Stimulated activated CD4-positive, alpha-beta T cell treated with anti-CD3 and anti-CD28 coated beads, Interleukin-2, amount 100 ng/mL, for 48 hours (primary cell): ENCODE measurements at regions not wholly inside any gene's neighbourhood (a gene's known extent, or its start where the extent isn't known, plus 50 kb on each side); places are given as distances from the start of the nearest gene placed in this dataset.
"Not testable (repeated sequence)": the region's sequence is repeated elsewhere in the genome, so short reads cannot be mapped to it uniquely, and the experiment has no call there.

Experiments
- DNase-seq, 2 donors: peaks; one replicate each; pipeline ENCODE4 v3.0.0-alpha.2; 2020

GRCh38 chr15:57767481-57767880 lies 61.0 kb downstream of the POLR2M start:
- DNase-seq: no peak

GRCh38 chr15:57769266-57769665 lies 62.8 kb downstream of the POLR2M start:
- no peak for DNase-seq

- DNase-seq: no peak
These were observed 64.0 kb downstream of the POLR2M start for GRCh38 chr15:57770495-57770894.

GRCh38 chr15:57772223-57772957 lies 65.9 kb downstream of the POLR2M start:
- no peak for DNase-seq

GRCh38 chr15:57773051-57773450 lies 66.5 kb downstream of the POLR2M start:
- no peak for DNase-seq

GRCh38 chr15:57777003-57777402 lies 70.5 kb downstream of the POLR2M start:
- no peak for DNase-seq

- no peak for DNase-seq
These were observed 74.0 kb downstream of the POLR2M start for GRCh38 chr15:57780471-57780870.

- no peak for DNase-seq
These were observed 76.2 kb downstream of the POLR2M start for GRCh38 chr15:57782731-57783130.

- no peak for DNase-seq
These were observed 77.6 kb downstream of the POLR2M start for GRCh38 chr15:57784081-57784511.

GRCh38 chr15:57785039-57785438 lies 78.5 kb downstream of the POLR2M start:
- DNase-seq: no peak

- no peak for DNase-seq
These were observed 79.4 kb downstream of the POLR2M start for GRCh38 chr15:57785959-57786358.

GRCh38 chr15:57789225-57789624 lies 82.7 kb downstream of the POLR2M start:
- DNase-seq: no peak

GRCh38 chr15:57792724-57793449 lies 86.4 kb downstream of the POLR2M start:
- no peak for DNase-seq

- no peak for DNase-seq
These were observed 88.7 kb downstream of the POLR2M start for GRCh38 chr15:57795261-57795660.

GRCh38 chr15:57796146-57796545 lies 89.6 kb downstream of the POLR2M start:
- DNase-seq: no peak

GRCh38 chr15:57797110-57797509 lies 90.6 kb downstream of the POLR2M start:
- no peak for DNase-seq

GRCh38 chr15:57797568-57798267 lies 91.2 kb downstream of the POLR2M start:
- no peak for DNase-seq

- DNase-seq: no peak
These were observed 99.5 kb downstream of the POLR2M start for GRCh38 chr15:57806003-57806402.

- DNase-seq: not testable (repeated sequence)
These were observed 102.8 kb downstream of the POLR2M start for GRCh38 chr15:57809285-57809684.

GRCh38 chr15:57816599-57816998 lies 110.1 kb downstream of the POLR2M start:
- no peak for DNase-seq

- no peak for DNase-seq
These were observed 113.1 kb downstream of the POLR2M start for GRCh38 chr15:57819646-57820045.

- no peak for DNase-seq
These were observed 113.6 kb downstream of the POLR2M start for GRCh38 chr15:57820119-57820518.

GRCh38 chr15:57821826-57822225 lies 115.3 kb downstream of the POLR2M start:
- DNase-seq: no peak
